ENCODE measurements at regions not wholly inside any gene's neighbourhood (a gene's known extent, or its start where the extent isn't known, plus 50 kb on each side); places are given as distances from the start of the nearest gene placed in this dataset.

GRCh38 chr5:116646611-116647289 is 72.1 kb upstream of the SEMA6A start:
- no peak overlapping the region for H3K27ac ChIP-seq (ENCODE audit: low read length)
- H3K4me3 ChIP-seq (ENCODE audit: low read length) = no peak overlapping the region
- peaks cover 4% of the 10 kb centered on the region for H3K4me1 ChIP-seq (ENCODE audit: control insufficient read depth, insufficient read depth, low read length)
- H3K9me3 ChIP-seq (replicated peaks; ENCODE audit: control insufficient read depth, low read depth, low read length) = no peaks in the 10 kb centered on the region
- 87% methylated on average over 3 of the region's 10 CpGs for whole genome bisulfite sequencing (ENCODE audit: insufficient coverage)
- DNase-seq = no peak
- no peaks in the 10 kb centered on the region for H3K27me3 ChIP-seq (ENCODE audit: control insufficient read depth, insufficient read depth, low read length)
- H3K36me3 ChIP-seq (ENCODE audit: control insufficient read depth, insufficient read depth, low read length) = no peaks in the 10 kb centered on the region

GRCh38 chr5:116645627-116646026 is 71.0 kb upstream of the SEMA6A start:
- Histone ChIP-seq H3K9me3 (replicated peaks; ENCODE audit: control insufficient read depth, low read depth, low read length) (no peaks in the 10 kb centered on the region), H3K27me3 (ENCODE audit: control insufficient read depth, insufficient read depth, low read length) (no peaks in the 10 kb centered on the region), H3K36me3 (ENCODE audit: control insufficient read depth, insufficient read depth, low read length) (no peaks in the 10 kb centered on the region), H3K4me3 (ENCODE audit: low read length) (no peak overlapping the region), H3K4me1 (ENCODE audit: control insufficient read depth, insufficient read depth, low read length) (peaks cover 2% of the 10 kb centered on the region), H3K27ac (ENCODE audit: low read length) (no peak overlapping the region)
- WGBS (ENCODE audit: insufficient coverage) = 60% methylated on average over 1 of the region's 1 CpG
- no peak for DNase-seq

- Histone ChIP-seq H3K9me3 (replicated peaks; ENCODE audit: control insufficient read depth, low read depth, low read length) (no peaks in the 10 kb centered on the region), H3K4me3 (ENCODE audit: low read length) (no peak overlapping the region), H3K4me1 (ENCODE audit: control insufficient read depth, insufficient read depth, low read length) (peaks cover 2% of the 10 kb centered on the region), H3K36me3 (ENCODE audit: control insufficient read depth, insufficient read depth, low read length) (no peaks in the 10 kb centered on the region), H3K27ac (ENCODE audit: low read length) (no peak overlapping the region), H3K27me3 (ENCODE audit: control insufficient read depth, insufficient read depth, low read length) (no peaks in the 10 kb centered on the region)
- no peak for DNase-seq
Measured at GRCh38 chr5:116640236-116640635, 65.6 kb upstream of the SEMA6A start.

- 70% methylated on average over 2 of the region's 4 CpGs for WGBS (ENCODE audit: insufficient coverage)
- H3K27ac ChIP-seq (ENCODE audit: low read length) = no peak overlapping the region
- H3K36me3 ChIP-seq (ENCODE audit: control insufficient read depth, insufficient read depth, low read length) = no peaks in the 10 kb centered on the region
- H3K4me1 ChIP-seq (ENCODE audit: control insufficient read depth, insufficient read depth, low read length) = peaks cover 2% of the 10 kb centered on the region
- no peaks in the 10 kb centered on the region for H3K27me3 ChIP-seq (ENCODE audit: control insufficient read depth, insufficient read depth, low read length)
- no peak for DNase-seq
- H3K4me3 ChIP-seq (ENCODE audit: low read length) = no peak overlapping the region
- H3K9me3 ChIP-seq (replicated peaks; ENCODE audit: control insufficient read depth, low read depth, low read length) = no peaks in the 10 kb centered on the region
Measured at GRCh38 chr5:116637149-116637740, 62.6 kb upstream of the SEMA6A start.

- Histone ChIP-seq H3K4me3 (ENCODE audit: low read length) (no peak overlapping the region), H3K27ac (ENCODE audit: low read length) (no peak overlapping the region), H3K9me3 (replicated peaks; ENCODE audit: control insufficient read depth, low read depth, low read length) (no peaks in the 10 kb centered on the region), H3K27me3 (ENCODE audit: control insufficient read depth, insufficient read depth, low read length) (no peaks in the 10 kb centered on the region), H3K4me1 (ENCODE audit: control insufficient read depth, insufficient read depth, low read length) (no peaks in the 10 kb centered on the region), H3K36me3 (ENCODE audit: control insufficient read depth, insufficient read depth, low read length) (no peaks in the 10 kb centered on the region)
- DNase-seq = no peak
- WGBS (ENCODE audit: insufficient coverage) = 82% methylated on average over 3 of the region's 4 CpGs
Measured at GRCh38 chr5:116632890-116633289, 58.3 kb upstream of the SEMA6A start.

- H3K27ac ChIP-seq (ENCODE audit: low read length) = no peak overlapping the region
- WGBS (ENCODE audit: insufficient coverage) = no CpG with 5 or more reads among the region's 1 CpG
Measured at GRCh38 chr5:116631147-116631546, 56.5 kb upstream of the SEMA6A start.

GRCh38 chr5:116629168-116629567 is 54.5 kb upstream of the SEMA6A start:
- H3K4me1 ChIP-seq (ENCODE audit: control insufficient read depth, insufficient read depth, low read length) = peaks cover 12% of the 10 kb centered on the region
- H3K27me3 ChIP-seq (ENCODE audit: control insufficient read depth, insufficient read depth, low read length) = no peaks in the 10 kb centered on the region
- H3K27ac ChIP-seq (ENCODE audit: low read length) = no peak overlapping the region
- H3K9me3 ChIP-seq (replicated peaks; ENCODE audit: control insufficient read depth, low read depth, low read length) = no peaks in the 10 kb centered on the region
- WGBS (ENCODE audit: insufficient coverage) = no CpG with 5 or more reads among the region's 2 CpGs
- H3K4me3 ChIP-seq (ENCODE audit: low read length) = no peak overlapping the region
- no peaks in the 10 kb centered on the region for H3K36me3 ChIP-seq (ENCODE audit: control insufficient read depth, insufficient read depth, low read length)
- no peak for DNase-seq

More at GRCh38 chr5:116631147-116631546, 56.5 kb upstream of the SEMA6A start:
- no peak for DNase-seq
- peaks cover 7% of the 10 kb centered on the region for H3K4me1 ChIP-seq (ENCODE audit: control insufficient read depth, insufficient read depth, low read length)
- no peaks in the 10 kb centered on the region for H3K36me3 ChIP-seq (ENCODE audit: control insufficient read depth, insufficient read depth, low read length)
- no peak overlapping the region for H3K4me3 ChIP-seq (ENCODE audit: low read length)
- H3K27me3 ChIP-seq (ENCODE audit: control insufficient read depth, insufficient read depth, low read length) = no peaks in the 10 kb centered on the region
- no peaks in the 10 kb centered on the region for H3K9me3 ChIP-seq (replicated peaks; ENCODE audit: control insufficient read depth, low read depth, low read length)

GRCh38 chr5:116626945-116627679 is 52.5 kb upstream of the SEMA6A start:
- DNase-seq = peak; percentile 25
- Histone ChIP-seq H3K27ac (ENCODE audit: low read length) (peak overlapping the region; percentile 78), H3K27me3 (ENCODE audit: control insufficient read depth, insufficient read depth, low read length) (no peaks in the 10 kb centered on the region), H3K4me3 (ENCODE audit: low read length) (no peak overlapping the region), H3K36me3 (ENCODE audit: control insufficient read depth, insufficient read depth, low read length) (no peaks in the 10 kb centered on the region), H3K9me3 (replicated peaks; ENCODE audit: control insufficient read depth, low read depth, low read length) (no peaks in the 10 kb centered on the region), H3K4me1 (ENCODE audit: control insufficient read depth, insufficient read depth, low read length) (peaks cover 12% of the 10 kb centered on the region)
- 89% methylated on average over 1 of the region's 3 CpGs for WGBS (ENCODE audit: insufficient coverage)

GRCh38 chr5:116626272-116626723 is 51.7 kb upstream of the SEMA6A start:
- 13% methylated on average over 4 of the region's 13 CpGs for WGBS (ENCODE audit: insufficient coverage)
- no peak overlapping the region for H3K4me3 ChIP-seq (ENCODE audit: low read length)

More at GRCh38 chr5:116626272-116626723, 51.7 kb upstream of the SEMA6A start:
- Histone ChIP-seq H3K4me1 (ENCODE audit: control insufficient read depth, insufficient read depth, low read length) (peaks cover 12% of the 10 kb centered on the region), H3K27ac (ENCODE audit: low read length) (peak overlapping the region; percentile 78), H3K36me3 (ENCODE audit: control insufficient read depth, insufficient read depth, low read length) (no peaks in the 10 kb centered on the region), H3K27me3 (ENCODE audit: control insufficient read depth, insufficient read depth, low read length) (no peaks in the 10 kb centered on the region), H3K9me3 (replicated peaks; ENCODE audit: control insufficient read depth, low read depth, low read length) (no peaks in the 10 kb centered on the region)
- peak; percentile 96 for DNase-seq

All from muscle of leg (tissue), 3 donors.